ENCODE measurements at regions not wholly inside any gene's neighbourhood (a gene's known extent, or its start where the extent isn't known, plus 50 kb on each side); places are given as distances from the start of the nearest gene placed in this dataset.
"Not testable (repeated sequence)": the region's sequence is repeated elsewhere in the genome, so short reads cannot be mapped to it uniquely, and the experiment has no call there.

DNA sequence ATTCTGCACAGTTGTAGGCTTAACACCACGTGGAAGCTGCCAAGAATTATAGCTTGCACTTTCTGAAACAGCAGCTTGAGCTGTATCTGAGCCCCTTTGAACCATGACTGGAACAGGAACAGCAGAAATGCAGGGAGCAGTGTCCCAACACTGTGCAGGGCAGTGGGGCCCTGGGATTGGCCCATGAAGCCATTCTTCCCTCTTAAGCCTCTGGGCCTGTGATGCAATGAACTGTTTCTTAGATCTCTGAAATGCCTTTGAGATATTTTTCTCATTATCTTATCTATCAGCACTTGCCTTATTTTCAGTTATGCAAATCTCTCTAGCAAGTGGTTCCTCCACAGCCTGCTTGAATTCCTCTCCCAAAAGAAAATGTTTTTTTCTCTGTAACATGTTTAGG is 87.0 kb upstream of the MTAP start:
- H3K36me3 Mint-ChIP-seq (ENCODE audit: insufficient read depth, unreplicated experiment), result no peaks in the 10 kb centered on the region
- DNase-seq, result no peak
- CTCF ChIA-PET, result no interaction called here
- peaks cover 4% of the 10 kb centered on the region for H3K9me3 Mint-ChIP-seq (ENCODE audit: low read depth, unreplicated experiment)
- TF ChIP-seq, protein P1, sequence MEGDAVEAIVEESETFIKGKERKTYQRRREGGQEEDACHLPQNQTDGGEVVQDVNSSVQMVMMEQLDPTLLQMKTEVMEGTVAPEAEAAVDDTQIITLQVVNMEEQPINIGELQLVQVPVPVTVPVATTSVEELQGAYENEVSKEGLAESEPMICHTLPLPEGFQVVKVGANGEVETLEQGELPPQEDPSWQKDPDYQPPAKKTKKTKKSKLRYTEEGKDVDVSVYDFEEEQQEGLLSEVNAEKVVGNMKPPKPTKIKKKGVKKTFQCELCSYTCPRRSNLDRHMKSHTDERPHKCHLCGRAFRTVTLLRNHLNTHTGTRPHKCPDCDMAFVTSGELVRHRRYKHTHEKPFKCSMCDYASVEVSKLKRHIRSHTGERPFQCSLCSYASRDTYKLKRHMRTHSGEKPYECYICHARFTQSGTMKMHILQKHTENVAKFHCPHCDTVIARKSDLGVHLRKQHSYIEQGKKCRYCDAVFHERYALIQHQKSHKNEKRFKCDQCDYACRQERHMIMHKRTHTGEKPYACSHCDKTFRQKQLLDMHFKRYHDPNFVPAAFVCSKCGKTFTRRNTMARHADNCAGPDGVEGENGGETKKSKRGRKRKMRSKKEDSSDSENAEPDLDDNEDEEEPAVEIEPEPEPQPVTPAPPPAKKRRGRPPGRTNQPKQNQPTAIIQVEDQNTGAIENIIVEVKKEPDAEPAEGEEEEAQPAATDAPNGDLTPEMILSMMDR (IDR thresholded peaks at IDR 0.05; ENCODE audit: unreplicated experiment), result no peak
- H3K4me1 Mint-ChIP-seq (ENCODE audit: low read depth, unreplicated experiment), result peaks cover 18% of the 10 kb centered on the region
- intact Hi-C loops (cut with micrococcal nuclease; ENCODE audit: unreplicated experiment), result no loop called here
- H3K27me3 Mint-ChIP-seq (ENCODE audit: unreplicated experiment), result no peaks in the 10 kb centered on the region
- no TSS peak for BruUV-seq (replicated peaks)
- H3K4me3 Mint-ChIP-seq (ENCODE audit: low read depth, unreplicated experiment), result no peak overlapping the region
- H3K27ac Mint-ChIP-seq (ENCODE audit: unreplicated experiment), result no peak overlapping the region

DNA sequence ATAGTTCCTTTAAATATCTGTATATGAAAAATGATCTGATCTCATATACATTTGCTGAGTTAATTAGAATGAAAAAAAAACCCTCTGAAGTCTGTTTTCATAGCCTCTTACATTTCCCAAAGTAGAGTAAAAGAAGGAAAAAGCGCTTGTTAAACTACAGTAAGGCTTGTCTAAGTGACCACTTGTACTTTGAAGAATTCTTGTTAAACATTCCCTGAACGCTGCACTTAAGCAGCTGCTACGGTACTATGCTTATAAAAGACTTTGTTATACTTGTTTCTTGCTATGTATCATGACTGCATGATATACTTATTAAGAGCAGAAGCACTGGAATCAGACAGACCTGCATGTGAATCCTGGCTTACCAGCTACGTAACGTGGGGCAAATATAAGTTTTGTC is 81.7 kb upstream of the MTAP start:
- no peaks in the 10 kb centered on the region for H3K4me1 Mint-ChIP-seq (ENCODE audit: low read depth, unreplicated experiment)
- CTCF ChIA-PET, result interaction anchor here (1.0 kb wide), 1 partner anchor 18 kb away, joined by 3 read pairs; no protein-coding TSS in a partner anchor
- H3K27me3 Mint-ChIP-seq (ENCODE audit: unreplicated experiment), result no peaks in the 10 kb centered on the region

DNA sequence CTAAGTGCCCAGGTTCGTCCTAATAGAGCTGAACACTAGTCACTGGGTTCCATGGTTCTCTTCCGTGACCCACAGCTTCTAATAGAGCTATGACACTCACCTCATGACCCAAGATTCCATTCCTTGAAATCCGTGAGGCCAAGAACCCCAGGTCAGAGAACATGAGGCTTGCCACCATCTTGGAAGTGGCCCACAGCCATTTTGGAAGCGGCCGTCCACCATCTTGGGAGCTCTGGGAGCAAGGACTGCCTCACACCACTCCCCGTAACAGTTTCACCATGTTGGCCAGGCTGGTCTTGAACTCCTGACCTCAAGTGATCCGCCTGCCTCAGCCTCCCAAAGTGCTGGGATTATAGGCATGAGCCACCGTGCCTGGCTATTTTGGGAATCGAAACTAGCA is 75.0 kb upstream of the MTAP start:
- H3K4me3 Mint-ChIP-seq (ENCODE audit: low read depth, unreplicated experiment); BruUV-seq (replicated peaks); H3K4me1 Mint-ChIP-seq (ENCODE audit: low read depth, unreplicated experiment); CTCF ChIA-PET; intact Hi-C loops (cut with micrococcal nuclease; ENCODE audit: unreplicated experiment); H3K27ac Mint-ChIP-seq (ENCODE audit: unreplicated experiment); H3K27me3 Mint-ChIP-seq (ENCODE audit: unreplicated experiment); DNase-seq; H3K9me3 Mint-ChIP-seq (ENCODE audit: low read depth, unreplicated experiment); H3K36me3 Mint-ChIP-seq (ENCODE audit: insufficient read depth, unreplicated experiment): not testable (repeated sequence)

More for the DNA sequence above, 81.7 kb upstream of the MTAP start:
- DNase-seq, result no peak
- intact Hi-C loops (cut with micrococcal nuclease; ENCODE audit: unreplicated experiment), result no loop called here
- H3K9me3 Mint-ChIP-seq (ENCODE audit: low read depth, unreplicated experiment), result peaks cover 4% of the 10 kb centered on the region
- BruUV-seq (replicated peaks), result no TSS peak
- H3K27ac Mint-ChIP-seq (ENCODE audit: unreplicated experiment), result no peak overlapping the region
- no peaks in the 10 kb centered on the region for H3K36me3 Mint-ChIP-seq (ENCODE audit: insufficient read depth, unreplicated experiment)
- no peak overlapping the region for H3K4me3 Mint-ChIP-seq (ENCODE audit: low read depth, unreplicated experiment)
- TF ChIP-seq, protein P1 (IDR thresholded peaks at IDR 0.05; ENCODE audit: unreplicated experiment), result no peak

DNA sequence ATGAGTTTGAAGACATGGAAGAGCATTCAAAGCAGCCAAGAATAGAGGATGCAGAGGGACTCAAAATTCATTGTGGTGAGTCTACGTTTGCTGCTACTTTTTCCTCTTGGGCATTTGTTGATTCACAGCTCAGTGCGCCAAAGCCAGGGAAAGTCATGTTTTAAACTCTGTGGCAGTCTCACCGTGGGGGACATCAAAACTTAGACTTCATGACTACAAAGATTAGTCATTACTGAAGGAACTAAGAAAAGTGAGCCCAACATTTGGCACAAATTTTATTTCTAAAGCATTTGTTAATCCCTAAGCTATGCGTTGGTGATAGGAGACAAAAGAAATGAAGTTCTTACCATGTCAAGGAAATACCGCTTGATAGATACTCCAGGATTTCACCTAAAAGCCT is 73.7 kb upstream of the MTAP start:
- H3K4me3 Mint-ChIP-seq (ENCODE audit: low read depth, unreplicated experiment), result no peak overlapping the region
- no peaks in the 10 kb centered on the region for H3K4me1 Mint-ChIP-seq (ENCODE audit: low read depth, unreplicated experiment)
- CTCF ChIA-PET, result no interaction called here
- no peaks in the 10 kb centered on the region for H3K36me3 Mint-ChIP-seq (ENCODE audit: insufficient read depth, unreplicated experiment)
- no TSS peak for BruUV-seq (replicated peaks)
- DNase-seq, result no peak
- intact Hi-C loops (cut with micrococcal nuclease; ENCODE audit: unreplicated experiment), result no loop called here
- no peak overlapping the region for H3K27ac Mint-ChIP-seq (ENCODE audit: unreplicated experiment)
- TF ChIP-seq, protein P1 (IDR thresholded peaks at IDR 0.05; ENCODE audit: unreplicated experiment), result no peak
- no peaks in the 10 kb centered on the region for H3K27me3 Mint-ChIP-seq (ENCODE audit: unreplicated experiment)
- H3K9me3 Mint-ChIP-seq (ENCODE audit: low read depth, unreplicated experiment), result no peaks in the 10 kb centered on the region

DNA sequence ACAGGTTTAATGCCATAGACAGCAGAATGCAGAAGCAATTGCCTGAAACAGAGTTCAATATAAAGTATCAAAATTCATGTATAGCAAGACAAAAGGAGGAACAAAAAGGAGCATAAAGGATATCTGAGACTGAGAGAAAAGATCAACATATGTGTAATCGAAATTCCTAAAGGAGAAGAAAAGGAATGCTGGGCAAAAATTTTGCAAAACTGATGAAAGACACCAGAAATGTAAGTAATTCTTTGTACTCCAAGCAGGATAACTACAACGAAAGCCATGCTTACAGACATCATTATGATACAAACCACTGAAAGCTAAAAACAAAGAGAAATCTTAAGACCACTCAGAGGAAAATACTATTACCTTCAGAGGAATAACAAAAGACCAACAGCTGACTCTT is 72.8 kb upstream of the MTAP start:
- no peaks in the 10 kb centered on the region for H3K9me3 Mint-ChIP-seq (ENCODE audit: low read depth, unreplicated experiment)
- H3K36me3 Mint-ChIP-seq (ENCODE audit: insufficient read depth, unreplicated experiment), result no peaks in the 10 kb centered on the region
- no peak overlapping the region for H3K4me3 Mint-ChIP-seq (ENCODE audit: low read depth, unreplicated experiment)
- no peaks in the 10 kb centered on the region for H3K27me3 Mint-ChIP-seq (ENCODE audit: unreplicated experiment)
- H3K27ac Mint-ChIP-seq (ENCODE audit: unreplicated experiment), result no peak overlapping the region
- DNase-seq, result no peak
- intact Hi-C loops (cut with micrococcal nuclease; ENCODE audit: unreplicated experiment), result no loop called here
- no TSS peak for BruUV-seq (replicated peaks)
- CTCF ChIA-PET, result no interaction called here
- TF ChIP-seq, protein P1 (IDR thresholded peaks at IDR 0.05; ENCODE audit: unreplicated experiment), result no peak
- H3K4me1 Mint-ChIP-seq (ENCODE audit: low read depth, unreplicated experiment), result no peaks in the 10 kb centered on the region

Measured in Calu3 (cell line).